Thyroid gland (tissue), 4 donors: ENCODE measurements at regions not wholly inside any gene's neighbourhood (a gene's known extent, or its start where the extent isn't known, plus 50 kb on each side); places are given as distances from the start of the nearest gene placed in this dataset.
A peak's percentile ranks its signal among the peaks of the same experiment; 100 is the strongest.

Source experiments
- CTCF ChIP-seq, 6 experiments: fragments of 200-600 bp in 3 of 6; fragments of 450-650 bp in 3 of 6; sonication (generic) in 3 of 6; IDR thresholded peaks; one replicate each; pipeline ENCODE4 v1.5.1; 2016 to 2019; ENCODE audit warnings: antibody characterized with exemption in 6 of 6, mild to moderate bottlenecking in 2 of 6, inconsistent platforms in 1 of 6, moderate library complexity in 1 of 6
- POLR2A ChIP-seq, 2 donors: fragments of 450-650 bp; IDR thresholded peaks; one replicate each; pipeline ENCODE4 v1.6.1; 2017; ENCODE audit warnings: antibody characterized with exemption in 2 of 2, mild to moderate bottlenecking in 2 of 2, moderate library complexity in 1 of 2

DNA sequence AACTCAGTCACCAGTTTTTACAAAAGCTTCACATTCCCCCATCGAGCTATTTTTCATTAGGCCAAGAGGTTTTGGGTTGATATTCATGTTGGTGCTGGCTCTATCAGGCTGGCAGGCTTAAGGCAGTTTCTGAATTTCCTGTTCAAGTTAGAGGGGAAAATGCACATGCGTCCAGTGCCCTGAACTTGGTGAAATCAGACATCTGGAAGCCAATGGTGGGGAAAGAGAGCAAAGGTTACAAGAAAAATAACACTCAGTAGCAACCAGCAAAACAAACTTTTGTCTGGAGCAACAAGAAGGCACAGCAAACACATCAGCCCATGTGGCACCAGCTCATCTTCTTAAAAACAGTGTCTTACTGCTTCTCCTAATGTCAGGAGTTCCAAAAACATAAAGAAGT lies 155.6 kb upstream of the TSC22D2 start:
- no peak for TF ChIP-seq CTCF (IDR thresholded peaks at IDR 0.05)
- peak in 1 of 2 donors; percentile 10 for TF ChIP-seq POLR2A (IDR thresholded peaks at IDR 0.05)
